ENCODE measurements at regions not wholly inside any gene's neighbourhood (a gene's known extent, or its start where the extent isn't known, plus 50 kb on each side); places are given as distances from the start of the nearest gene placed in this dataset.

- no peak for TF ChIP-seq CTCF (IDR thresholded peaks at IDR 0.05; ENCODE audit: low read depth, low read length, missing control alignments)
- H3K4me3 ChIP-seq (replicated peaks; ENCODE audit: low read depth, low read length), result no peak overlapping the region
- no peak for DNase-seq (ENCODE audit: extremely low read depth, low read depth)
Measured at GRCh38 chr18:71837547-71837946, 706.6 kb downstream of the CBLN2 start.

- DNase-seq (ENCODE audit: extremely low read depth, low read depth), result no peak
- no peak for TF ChIP-seq CTCF (IDR thresholded peaks at IDR 0.05; ENCODE audit: low read depth, low read length, missing control alignments)
- no peak overlapping the region for H3K4me3 ChIP-seq (replicated peaks; ENCODE audit: low read depth, low read length)
Measured at GRCh38 chr18:71832946-71833617, 711.1 kb downstream of the CBLN2 start.

- H3K4me3 ChIP-seq (replicated peaks; ENCODE audit: low read depth, low read length), result no peak overlapping the region
- no peak for TF ChIP-seq CTCF (IDR thresholded peaks at IDR 0.05; ENCODE audit: low read depth, low read length, missing control alignments)
- no peak for DNase-seq (ENCODE audit: extremely low read depth, low read depth)
Measured at GRCh38 chr18:71831039-71831438, 713.1 kb downstream of the CBLN2 start.

GRCh38 chr18:71827301-71827700 lies 716.8 kb downstream of the CBLN2 start:
- no peak for DNase-seq (ENCODE audit: extremely low read depth, low read depth)
- H3K4me3 ChIP-seq (replicated peaks; ENCODE audit: low read depth, low read length), result no peak overlapping the region
- TF ChIP-seq CTCF (IDR thresholded peaks at IDR 0.05; ENCODE audit: low read depth, low read length, missing control alignments), result no peak

- TF ChIP-seq CTCF (IDR thresholded peaks at IDR 0.05; ENCODE audit: low read depth, low read length, missing control alignments), result no peak
- no peak for DNase-seq (ENCODE audit: extremely low read depth, low read depth)
- H3K4me3 ChIP-seq (replicated peaks; ENCODE audit: low read depth, low read length), result no peak overlapping the region
Measured at GRCh38 chr18:71815305-71815704, 728.8 kb downstream of the CBLN2 start.

- no peak for DNase-seq (ENCODE audit: extremely low read depth, low read depth)
- TF ChIP-seq CTCF (IDR thresholded peaks at IDR 0.05; ENCODE audit: low read depth, low read length, missing control alignments), result no peak
- no peak overlapping the region for H3K4me3 ChIP-seq (replicated peaks; ENCODE audit: low read depth, low read length)
Measured at GRCh38 chr18:71809711-71810110, 734.4 kb downstream of the CBLN2 start.

GRCh38 chr18:71808616-71809015 lies 735.5 kb downstream of the CBLN2 start:
- no peak for TF ChIP-seq CTCF (IDR thresholded peaks at IDR 0.05; ENCODE audit: low read depth, low read length, missing control alignments)
- no peak for DNase-seq (ENCODE audit: extremely low read depth, low read depth)
- no peak overlapping the region for H3K4me3 ChIP-seq (replicated peaks; ENCODE audit: low read depth, low read length)
